ENCODE measurements at regions not wholly inside any gene's neighbourhood (a gene's known extent, or its start where the extent isn't known, plus 50 kb on each side); places are given as distances from the start of the nearest gene placed in this dataset.
A peak's percentile ranks its signal among the peaks of the same experiment; 100 is the strongest.

DNA sequence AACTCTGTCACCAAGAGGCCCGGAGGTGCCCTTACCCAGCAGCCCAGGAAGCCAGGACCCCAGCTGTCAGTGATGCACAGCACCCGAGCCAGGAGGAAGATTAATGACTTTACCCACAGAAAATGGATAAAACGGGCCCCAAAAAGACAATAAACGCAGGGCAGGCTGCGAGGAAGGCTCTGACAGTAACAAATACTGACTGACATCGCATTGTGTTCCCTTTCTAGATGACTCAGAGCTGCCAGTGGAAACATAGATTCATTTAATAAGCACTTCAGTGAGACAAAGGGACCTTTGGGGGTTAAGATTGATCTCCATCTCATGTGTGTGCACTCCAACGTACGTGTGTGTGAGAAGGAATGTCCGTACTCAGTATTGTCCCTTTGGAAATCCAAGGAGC lies 225.3 kb upstream of the PPP2R3A start:
- DNase-seq, result no peak

DNA sequence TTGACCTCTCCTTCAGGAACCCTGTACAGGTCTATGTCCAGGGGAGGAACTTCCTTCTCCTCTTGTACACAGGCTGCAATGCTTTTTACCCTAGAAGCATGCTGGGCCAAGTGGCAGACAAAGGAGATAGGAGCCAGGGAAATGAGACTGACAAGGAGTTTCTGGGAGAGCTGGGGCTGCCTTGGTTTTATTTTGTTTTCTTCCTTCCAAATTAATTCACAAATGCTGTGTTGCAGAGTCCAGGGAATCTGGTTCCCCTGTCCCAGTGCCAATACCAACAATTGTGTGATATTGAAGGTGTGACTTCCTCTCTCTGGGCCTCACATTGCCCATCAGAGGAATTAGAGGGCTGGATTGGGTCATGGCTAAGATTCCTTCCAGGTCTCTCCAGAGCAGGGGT lies 224.8 kb upstream of the PPP2R3A start:
- DNase-seq, result no peak

DNA sequence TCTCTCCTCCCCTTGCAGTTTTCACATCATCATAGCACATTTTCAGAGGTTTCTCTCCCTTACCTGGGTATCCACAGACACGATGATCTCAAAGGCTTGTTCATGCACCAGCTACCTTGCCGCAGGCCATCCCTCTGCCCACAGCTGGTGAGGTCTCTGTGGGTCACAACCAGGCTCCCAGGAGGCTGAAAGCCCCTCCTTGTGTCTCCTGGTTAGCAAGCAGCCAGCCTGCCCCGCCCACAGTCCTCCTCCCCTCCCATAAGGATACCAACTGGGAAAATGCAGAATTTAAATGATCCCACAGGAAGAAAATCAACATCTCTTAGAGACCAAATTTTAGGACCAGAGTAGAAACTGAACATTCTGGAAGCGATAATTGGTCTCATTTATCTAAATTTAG lies 213.5 kb upstream of the PPP2R3A start:
- no peak for DNase-seq

DNA sequence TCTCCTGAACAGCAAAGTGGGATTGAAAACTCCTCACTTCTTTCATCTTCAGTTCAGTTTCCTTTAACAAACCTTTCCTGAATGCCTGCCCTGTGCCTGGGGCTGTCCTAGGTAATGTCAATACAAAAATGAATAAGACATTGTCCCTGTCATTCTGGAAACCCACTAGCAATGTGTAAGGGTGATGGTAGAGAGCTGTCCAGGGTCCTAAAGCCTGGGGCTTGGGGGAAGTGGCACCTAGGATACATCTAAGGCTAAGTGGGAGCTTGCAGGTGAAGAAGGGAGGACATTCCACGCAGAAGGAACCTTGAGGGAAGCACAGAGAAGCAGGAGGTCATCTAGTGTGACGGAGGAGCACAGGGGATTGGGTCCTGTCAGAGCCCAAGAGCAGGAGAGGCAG lies 212.7 kb upstream of the PPP2R3A start:
- peak; percentile 43 for DNase-seq

DNA sequence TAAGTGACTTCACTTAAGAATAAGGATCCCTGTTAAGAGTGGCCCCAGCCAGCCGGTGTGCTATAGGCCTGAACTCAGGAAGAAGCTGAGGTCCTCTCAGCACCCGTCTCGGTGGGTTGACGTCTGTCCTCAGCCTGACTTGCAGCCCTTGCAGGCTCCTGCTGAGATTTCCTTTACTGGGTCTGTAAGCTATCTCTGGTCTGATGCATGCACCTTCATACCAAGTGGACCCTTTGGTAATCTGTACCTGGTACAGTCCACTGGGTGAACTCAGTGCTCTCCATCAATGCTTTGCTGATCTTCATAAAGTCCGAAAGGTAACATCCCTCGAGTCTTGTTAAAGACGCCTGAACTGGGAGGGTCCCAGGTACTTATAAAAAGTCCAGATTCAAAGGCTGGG lies 212.0 kb upstream of the PPP2R3A start:
- DNase-seq, result no peak

DNA sequence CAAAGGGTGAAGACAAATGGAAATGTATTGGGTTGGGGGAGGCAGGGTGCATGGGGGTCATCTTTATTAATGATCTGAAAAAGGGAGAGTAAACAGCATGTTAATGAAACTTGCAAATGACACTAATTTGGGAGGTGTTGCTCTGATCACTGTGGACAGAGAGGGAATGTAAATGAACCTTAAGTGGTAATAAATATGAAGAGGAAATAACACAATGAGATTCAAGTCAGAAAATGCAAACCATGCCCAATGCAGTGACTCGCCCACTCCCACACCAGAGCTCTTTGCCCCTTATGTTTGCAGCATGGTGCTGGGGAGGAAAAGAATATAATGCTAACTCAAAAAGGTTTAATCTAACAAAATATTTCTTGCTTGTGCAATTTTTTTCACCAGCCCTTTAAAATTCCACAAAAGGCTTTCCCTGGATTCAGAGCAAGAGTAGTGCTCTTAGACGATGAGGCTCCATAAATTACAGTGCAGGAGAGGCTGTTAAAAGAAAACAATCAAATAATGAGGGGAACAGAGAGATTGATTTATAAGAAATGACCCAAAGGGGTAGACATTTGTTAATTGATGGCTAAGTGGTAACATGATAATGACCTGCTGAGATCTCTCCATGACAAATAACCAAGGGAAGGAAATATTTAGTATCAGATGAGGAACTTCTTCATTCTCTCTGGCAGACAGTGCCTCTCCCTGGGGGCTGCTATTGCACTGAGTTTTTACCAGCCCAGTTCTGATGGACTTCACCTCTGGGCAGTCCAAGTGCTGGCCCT lies 210.0 kb upstream of the PPP2R3A start:
- DNase-seq, result peak; percentile 7

DNA sequence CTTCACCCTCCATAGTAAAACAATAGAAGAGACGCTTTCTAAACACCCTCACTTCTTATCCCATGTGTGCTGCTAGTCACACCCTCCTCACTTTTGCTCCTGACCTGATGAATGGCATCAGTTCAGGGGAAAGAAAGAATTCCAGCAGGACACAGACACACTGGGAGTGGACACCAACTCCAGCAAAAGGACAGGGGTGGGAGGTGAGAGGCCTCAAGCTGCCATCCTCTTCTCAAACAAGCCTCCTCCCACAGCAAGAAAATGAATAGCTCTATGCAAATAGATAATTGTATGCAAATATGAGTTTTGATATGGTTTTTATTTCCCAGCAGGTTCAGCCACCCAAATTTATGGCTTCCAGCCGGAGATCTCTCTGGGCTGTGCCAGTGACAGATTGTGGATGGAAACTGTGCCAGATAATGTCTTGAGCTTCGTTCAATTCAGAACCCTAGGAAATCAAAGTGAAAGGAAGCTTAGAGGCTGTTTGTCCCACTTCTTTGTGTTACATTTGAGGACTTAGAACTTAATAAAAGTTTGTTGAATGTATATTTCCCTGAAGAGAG lies 209.3 kb upstream of the PPP2R3A start:
- no peak for DNase-seq

DNA sequence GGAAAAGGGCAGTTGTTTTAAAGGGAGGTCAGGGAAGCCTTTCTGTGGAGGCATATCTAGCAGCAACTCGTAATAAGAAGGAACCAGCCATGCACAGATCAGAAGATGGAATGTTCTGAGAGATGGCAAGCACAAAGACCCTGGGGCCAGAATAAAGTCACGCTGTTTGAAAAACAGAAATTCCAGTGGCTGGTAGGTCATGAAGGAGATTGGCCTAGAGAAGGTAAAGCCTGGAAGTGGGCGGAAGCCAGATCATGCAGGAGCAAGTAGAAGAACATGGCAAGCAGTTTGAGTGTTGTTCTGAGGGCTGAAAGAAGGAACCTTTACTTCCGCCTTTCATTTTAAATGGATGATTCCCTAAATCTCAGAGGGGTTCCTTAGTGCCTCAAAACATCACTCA lies 208.1 kb upstream of the PPP2R3A start:
- DNase-seq, result no peak

DNA sequence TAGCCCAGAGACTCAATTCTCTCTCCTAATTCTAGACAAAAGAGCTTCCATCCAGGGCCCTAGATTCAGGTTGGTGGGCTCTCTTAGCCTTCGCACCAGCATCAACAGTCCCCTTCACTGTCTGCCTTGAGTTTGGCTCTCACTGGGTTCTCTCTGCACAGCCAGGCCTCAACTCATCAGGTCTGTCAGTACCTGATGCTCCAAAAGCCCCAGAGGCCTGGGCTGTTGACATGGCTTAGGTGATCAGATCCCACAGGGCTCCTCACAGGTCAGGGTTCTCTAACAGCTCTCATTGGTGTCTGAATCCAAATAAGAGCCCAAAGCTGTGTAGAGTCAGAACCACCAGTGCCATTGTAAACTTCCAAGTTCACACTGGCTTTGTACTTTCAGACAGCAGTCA lies 206.6 kb upstream of the PPP2R3A start:
- no peak for DNase-seq

DNA sequence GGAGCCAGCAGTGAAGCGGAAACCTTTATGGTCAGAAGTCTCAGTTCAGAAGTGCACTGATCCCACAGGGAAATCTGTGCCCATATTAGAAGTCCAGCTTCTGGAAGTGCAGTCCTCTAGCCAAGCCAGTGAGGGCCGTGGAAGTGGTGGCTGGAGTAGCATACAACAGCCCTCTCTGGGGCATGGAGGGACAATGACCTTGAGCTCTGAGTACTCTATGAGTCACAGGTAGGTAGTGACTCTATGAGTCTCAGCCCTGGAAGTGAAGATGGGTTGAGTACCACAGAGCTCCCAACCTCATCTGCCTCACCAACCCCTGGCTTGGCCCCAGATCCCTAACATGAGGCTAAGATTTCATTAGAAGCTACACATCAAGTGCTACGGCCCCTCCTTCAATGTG lies 205.9 kb upstream of the PPP2R3A start:
- no peak for DNase-seq

DNA sequence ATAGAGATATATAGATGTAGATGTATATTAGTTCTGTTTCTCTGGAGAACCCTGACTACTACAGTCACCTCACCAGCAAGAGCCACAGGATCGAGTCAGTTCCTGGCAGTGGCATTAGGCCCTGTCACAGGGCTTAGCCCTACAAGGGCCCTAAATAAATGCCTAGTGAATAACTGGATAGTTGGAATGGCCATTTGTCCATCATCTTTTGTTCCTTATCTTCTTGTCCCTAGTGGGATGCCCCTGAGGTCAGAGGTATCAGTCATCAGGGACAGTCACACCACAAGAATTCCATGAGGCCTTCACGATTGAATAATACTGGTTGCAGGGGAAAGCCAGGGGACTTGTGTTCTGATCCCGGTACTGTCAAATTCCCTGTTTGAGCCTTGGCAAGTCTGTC lies 204.9 kb upstream of the PPP2R3A start:
- no peak for DNase-seq

DNA sequence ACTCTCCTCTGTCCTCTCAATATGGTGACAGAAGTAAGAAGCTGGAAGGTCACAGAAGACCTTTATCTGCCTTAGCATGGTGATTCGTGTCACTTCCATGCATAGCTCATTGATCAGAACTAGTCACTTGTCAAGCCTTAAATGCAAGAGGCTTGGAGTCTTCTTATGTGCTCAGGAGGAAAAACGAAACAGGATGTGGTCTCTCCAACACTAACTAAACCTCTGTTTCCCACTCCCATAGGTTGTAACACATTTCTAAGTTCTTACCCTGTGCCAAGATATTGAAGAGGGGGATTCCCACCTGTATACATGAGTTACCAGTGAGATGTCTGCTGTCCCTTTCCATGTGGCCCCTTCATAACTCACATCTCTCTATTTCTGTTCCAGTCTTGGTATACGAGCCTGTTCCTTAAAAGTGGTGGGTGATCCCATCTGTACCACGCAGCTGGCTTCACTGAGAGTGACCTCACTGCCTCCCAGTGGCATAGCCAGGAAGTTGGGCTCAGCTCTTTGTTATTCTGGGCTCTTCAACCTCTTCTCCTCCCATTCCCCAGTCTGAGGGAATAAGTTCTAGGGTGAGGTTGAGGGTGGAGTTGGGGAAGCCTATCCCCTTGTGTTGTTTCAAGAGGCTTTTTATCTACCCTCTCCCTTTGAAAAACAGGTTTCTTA lies 203.2 kb upstream of the PPP2R3A start:
- DNase-seq, result no peak

DNA sequence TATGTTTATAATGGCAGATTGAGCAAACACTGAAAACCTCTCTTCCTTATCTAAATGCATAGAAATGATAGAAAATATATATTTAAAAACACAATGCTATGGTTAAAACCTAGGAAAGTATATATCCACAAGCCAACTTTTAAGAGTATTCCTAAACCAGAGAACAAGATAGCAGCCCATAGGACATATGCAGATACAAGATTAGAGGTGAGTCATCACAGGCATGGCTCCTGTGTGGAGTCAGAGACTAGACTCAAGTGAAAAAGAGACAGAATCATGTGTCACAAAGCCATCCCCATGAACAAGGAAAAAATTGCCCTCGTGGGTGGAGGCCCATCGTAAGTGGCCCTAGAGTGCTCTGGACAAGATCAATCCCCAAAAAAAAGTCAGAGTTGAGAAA lies 199.4 kb upstream of the PPP2R3A start:
- DNase-seq, result no peak

DNA sequence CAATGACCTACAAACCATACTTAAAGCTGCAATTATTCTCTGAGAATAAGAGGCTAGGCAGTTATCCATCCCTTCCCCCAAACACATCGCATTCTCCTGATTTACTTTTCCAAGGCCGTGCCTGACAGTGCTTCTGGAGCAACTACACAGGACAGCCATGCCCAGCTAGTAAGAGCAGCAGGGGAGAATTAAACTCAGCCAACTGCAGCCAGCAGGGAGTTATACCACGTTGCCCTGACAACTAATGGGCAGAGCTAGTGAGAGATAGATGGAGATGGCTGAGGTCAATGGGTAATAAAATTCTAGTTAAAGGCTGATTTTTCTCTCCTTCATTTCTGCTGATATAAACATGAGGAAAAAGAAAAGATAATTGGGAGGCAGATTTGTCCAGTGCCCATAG lies 193.8 kb upstream of the PPP2R3A start:
- DNase-seq, result peak; percentile 16

DNA sequence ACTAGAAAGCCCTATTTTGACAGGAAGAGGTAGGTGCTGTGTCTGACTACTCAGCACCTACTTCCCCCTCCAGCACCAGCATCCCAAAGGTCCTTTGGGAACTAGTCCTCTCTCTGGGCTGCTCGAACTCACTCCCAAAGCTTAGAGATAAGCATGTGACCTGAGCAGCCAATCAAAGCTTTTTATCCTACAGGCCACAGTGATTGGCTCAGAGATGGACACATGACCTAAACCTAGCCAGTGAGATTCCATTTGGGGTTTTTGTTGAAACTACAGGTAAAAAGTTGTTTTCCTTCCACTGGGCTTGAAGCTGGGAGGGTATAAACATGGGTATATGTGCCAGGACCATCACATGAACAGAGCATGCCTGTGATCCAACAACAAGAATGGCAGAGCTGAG lies 186.5 kb upstream of the PPP2R3A start:
- DNase-seq, result no peak

DNA sequence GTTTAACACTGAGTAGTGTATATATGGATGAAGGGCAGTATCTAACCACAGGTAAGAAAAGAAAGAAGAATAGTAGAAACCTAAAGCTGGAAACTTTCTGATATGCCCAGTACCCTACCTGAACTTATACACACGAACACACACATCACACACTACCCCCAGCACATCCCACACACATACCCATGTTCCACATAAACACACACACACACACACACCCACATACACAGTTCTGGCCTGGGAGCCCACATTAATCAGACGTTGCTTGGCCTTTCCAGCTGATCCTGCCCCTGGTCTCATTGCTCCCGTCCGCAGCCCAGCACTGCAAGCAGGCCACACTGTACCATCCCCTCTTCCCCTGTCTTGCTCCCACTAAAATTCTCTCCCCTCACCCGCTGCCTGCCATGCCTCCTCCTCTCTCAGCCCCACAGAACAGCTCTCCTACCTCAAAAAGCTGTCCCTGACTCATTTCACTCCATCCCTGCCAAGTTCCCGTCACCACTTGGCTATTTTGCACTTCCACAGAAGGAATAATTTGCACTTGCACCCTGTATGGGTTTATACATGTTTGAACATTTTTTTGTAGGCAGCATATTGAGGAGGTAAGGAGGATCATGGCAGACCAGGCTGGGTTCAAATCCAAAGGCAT lies 185.8 kb upstream of the PPP2R3A start:
- DNase-seq, result no peak

DNA sequence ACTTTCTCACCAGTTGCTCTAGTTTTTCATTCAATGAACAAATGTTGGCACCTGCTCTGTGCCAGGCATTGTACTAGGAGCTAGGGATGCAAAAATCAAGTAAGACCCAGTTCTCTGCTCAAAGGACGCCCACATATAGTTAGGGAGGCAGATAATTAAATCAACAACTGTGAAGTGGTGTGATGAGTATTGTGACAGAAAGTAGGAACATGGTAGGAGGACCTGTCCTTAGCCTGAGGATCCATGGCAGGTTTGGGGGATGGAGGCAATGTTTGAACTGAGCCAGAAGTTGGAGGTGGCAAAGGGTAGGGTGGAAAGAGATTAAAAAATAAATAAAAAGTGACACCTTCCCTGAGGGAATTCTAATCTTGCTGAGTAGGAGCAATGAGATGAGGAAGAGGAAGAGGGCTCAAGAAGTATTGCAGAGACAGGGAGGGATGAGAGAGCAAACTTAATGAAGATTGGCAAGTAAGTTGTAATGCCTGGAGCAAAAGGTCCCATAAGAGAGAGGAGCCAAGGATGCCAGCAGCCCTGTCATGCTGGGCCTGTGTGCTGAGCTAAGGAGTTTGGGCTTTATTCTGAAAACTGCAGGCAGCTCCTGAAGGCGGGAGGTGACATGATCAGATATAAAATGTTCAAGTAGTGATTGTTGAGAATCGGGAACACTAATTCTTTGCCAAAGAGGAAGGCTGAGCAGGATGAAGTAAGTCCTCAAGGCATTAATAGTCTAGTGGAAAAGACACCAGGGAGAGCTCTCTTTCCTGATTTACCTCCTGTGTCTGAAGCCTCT lies 184.3 kb upstream of the PPP2R3A start:
- no peak for DNase-seq

DNA sequence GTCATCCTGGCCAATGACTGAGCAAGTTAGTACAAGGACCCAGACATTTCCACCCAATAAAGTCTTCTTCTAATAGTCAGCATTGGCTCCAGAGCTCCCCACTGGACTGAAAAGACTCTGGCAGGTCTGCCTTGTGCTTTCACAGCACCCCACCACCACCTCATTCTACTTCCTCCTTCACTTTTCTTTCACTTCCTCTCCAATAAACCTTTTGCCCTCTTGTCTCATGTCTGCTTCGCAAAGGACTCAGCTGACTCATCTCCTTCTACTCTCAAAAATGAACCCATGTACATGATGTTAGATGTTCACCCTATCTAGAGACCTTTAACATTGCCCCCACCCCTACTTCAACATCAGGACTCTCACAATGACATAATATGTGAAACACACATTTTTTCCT lies 181.0 kb upstream of the PPP2R3A start:
- no peak for DNase-seq

DNA sequence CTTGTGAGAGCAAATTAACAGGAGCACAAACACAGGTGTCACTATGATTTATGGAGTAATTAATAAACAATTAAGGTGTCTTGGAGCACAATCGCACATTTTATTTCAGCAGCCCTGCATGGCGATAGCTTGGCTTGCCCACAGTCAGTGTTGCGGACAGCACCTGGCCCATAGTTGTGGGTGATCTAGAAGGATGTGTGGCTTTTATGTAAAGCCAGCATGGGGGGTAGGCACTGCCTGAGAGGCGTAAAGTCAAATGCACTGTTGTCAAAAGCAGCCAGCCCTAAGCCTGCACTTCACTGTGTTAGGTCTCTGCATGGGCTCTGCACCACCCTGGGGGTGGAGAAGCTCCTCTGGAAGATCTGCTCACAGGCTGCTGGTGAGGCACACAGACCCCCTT lies 177.4 kb upstream of the PPP2R3A start:
- no peak for DNase-seq

DNA sequence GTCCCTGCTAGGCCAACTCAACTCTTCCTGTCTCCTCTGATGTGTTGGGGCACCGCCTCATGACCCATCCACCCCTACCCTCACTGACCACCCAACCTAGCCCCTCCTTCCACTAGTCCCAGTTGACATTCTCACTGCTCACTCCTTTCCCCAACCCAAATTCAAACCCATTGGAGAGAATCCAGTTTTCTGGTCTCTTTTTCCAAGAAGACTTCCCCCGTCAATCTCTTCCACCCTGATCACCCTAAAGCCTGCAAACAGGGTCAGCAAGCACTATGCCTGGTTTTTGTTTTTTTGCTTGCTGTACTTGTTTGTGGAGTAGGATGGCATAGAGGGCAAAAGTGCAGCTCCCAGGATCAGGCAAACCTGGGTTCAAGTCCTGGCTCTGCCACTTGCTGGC lies 176.6 kb upstream of the PPP2R3A start:
- no peak for DNase-seq

DNA sequence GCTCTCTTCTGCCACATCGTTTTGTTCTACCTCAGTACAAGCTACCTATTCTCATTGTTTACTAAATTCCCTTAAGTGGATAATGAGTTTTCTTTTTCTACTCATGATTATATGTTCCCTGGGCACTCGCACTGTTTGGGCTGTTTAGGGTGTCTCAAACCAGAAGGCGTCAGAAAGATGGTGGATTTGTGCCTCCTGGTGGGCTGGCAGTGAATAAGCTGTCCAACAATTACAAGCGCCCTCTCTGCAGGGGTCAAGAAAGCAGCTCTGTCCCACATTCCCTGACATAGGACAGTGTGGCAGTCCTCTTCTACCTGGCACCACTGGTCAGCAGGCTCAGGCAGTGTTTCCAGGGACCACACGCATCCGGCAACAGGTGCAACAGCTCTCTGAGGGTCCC lies 173.4 kb upstream of the PPP2R3A start:
- DNase-seq, result no peak

DNA sequence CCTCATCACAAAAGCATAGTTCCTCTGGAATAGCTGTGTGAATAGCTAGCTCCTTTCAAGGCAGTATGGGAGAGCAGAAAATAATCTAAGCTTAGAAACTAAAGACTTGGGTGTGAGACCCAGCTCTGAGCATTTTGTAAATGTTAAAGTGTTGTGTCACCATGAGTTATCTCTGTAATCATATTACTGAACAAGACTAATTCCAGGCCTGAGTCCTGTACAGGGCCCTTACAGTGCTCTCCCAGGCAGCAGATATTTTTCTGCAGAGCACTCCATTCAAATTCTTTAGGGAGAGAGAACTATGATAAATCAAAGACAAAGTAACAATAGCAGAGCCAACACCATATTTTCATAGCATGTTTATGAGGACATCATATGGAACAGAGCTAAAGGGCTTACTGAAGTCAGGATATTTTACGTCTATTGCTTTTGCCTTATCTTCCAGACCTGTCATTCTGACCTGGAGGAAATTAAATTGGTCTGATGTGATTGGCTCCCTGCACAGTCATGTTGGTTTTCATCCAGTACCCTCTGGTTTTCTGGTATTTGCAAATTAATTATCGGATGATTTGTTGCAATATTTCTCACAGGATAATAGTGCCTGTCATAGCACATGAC lies 172.6 kb upstream of the PPP2R3A start:
- peak; percentile 27 for DNase-seq
